ENCODE measurements at regions not wholly inside any gene's neighbourhood (a gene's known extent, or its start where the extent isn't known, plus 50 kb on each side); places are given as distances from the start of the nearest gene placed in this dataset.

DNA sequence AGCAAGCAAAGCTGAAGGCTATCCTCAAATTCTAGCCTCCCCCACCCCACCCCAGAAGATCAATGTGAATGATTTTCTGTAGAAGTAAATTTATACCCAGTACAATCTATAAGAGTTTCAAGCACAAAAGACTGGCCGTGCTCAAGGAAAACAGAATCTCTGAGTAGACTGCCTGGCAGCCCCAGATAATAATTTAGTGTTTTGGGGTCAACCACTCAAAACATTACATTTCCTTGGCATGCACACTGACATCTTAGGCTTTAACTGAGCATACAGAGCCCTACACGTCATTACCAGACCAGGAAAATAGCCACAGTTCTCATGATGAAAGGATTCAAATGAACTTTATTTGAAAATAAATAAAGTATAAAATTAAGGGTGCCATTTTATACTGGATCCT lies 376.5 kb downstream of the TBL1XR1 start:
- no peak for DNase-seq
- in situ Hi-C loops (cut with MboI; ENCODE audit: low pct_unique_long_range_greater_than_20kb, low sequenced_read_pairs): no loop called here

DNA sequence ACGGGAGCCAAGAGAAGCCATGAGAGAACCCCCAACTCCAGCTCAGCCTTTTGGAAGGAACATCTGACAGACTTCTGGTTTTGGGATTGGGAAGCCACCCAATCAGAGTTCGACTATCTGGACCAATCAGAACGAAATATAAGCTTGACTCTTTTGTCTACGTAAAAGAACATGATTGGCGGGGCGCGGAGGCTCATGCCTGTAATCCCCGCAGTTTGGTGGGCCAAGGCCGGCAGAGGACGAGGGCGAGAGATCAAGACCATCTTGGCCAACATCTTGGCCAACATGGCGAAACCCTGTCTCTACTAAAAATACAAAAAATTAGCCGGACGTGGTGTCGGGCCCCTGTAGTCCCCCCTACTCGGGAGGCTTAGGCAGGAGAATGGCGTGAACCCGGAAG lies 380.3 kb downstream of the TBL1XR1 start:
- in situ Hi-C loops (cut with MboI; ENCODE audit: low pct_unique_long_range_greater_than_20kb, low sequenced_read_pairs): no loop called here
- no peak for DNase-seq

DNA sequence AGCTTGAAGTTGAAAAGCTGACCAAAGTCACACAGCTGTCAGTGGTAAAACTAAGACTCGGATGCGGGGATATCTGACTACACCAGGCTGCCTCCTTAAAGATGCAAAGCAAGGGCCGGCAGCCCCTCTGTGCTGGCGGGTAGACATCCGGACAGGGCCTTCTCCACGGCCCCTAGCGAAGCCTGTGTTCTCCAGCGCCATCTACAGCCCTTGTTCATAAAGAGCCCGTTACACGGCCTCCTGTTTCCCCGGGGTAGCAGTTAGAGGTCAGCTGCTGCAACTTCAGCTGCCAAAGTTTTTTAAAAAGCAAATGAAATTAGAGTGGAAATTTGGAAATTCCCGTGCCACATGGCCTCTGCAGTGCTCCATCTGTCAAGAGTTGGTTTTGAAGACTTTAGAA lies 383.0 kb downstream of the TBL1XR1 start:
- in situ Hi-C loops (cut with MboI; ENCODE audit: low pct_unique_long_range_greater_than_20kb, low sequenced_read_pairs): no loop called here
- DNase-seq: peak; percentile 53

DNA sequence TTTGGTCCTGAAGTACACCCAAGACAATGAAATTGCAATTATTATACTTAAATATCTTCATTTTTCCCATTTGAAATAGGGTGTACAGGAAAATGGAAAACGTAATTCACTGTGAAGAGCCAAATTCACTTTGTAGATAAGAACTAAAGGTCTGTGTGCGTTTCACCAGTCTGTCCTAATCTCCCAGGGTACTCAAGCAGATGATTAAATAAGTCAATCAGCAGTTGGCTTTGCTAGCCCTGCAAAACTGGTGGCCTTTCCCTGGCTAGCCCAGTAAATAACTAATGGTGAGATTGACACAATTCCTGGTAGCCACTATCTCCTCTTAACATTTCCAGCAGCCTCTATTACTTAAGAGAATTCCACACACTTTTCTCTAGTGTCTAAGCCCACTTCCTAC lies 389.3 kb downstream of the TBL1XR1 start:
- no peak for DNase-seq
- in situ Hi-C loops (cut with MboI; ENCODE audit: low pct_unique_long_range_greater_than_20kb, low sequenced_read_pairs): no loop called here

DNA sequence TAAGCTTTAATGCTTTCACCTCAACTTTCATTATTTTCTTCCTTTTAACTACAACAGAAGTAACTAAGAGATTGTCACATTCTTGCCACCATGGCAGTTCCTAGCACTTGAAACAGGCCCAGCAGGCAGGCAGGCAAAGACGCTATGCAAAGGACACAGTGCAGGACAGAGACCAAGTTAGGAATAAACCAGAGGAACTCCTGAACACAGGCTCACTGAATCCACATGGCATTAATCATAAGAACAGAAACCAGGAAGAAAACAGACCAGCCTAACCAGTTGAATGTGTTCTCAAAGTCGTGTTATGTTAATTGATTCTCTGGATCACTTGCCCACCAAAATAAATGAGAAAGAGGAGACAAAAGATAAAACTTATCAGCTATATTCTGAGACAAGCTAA lies 397.6 kb downstream of the TBL1XR1 start:
- in situ Hi-C loops (cut with MboI; ENCODE audit: low pct_unique_long_range_greater_than_20kb, low sequenced_read_pairs): no loop called here
- DNase-seq: no peak

DNA sequence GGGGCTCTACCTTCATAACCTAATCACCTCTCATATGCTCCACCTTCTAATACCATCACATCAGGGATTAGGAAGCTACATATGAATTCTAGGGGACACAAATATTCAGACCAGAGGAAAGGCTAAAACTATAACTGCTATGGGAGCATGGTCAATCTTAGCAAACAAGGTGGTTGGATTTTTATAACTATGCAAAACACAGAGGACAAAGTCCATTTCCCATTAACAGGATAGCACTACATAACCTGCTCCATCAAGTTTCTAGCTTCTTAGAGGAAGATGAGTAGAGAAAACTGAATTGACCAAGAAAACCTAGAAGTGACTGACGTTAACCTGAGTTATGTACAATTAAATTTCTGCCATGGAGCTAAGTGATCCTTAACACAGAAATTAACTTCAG lies 398.6 kb downstream of the TBL1XR1 start:
- DNase-seq: no peak
- in situ Hi-C loops (cut with MboI; ENCODE audit: low pct_unique_long_range_greater_than_20kb, low sequenced_read_pairs): no loop called here

DNA sequence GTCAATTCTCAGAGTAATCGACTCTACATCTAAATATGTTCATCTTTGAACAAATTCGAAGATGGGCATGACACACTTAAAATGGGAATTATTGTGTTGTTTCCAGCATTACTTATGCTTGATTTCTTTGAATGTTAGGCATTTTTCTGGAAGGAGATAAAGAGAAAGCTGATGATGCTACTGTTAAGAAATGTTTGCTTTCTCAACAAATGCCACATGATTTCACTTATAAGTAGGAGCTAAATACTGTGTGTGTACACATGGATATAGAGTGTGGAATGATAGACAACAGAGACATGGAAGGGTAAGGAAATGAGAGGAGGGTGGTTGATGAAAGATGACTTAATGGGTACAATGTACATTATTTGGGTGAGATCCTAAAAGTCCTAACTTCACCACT lies 400.9 kb downstream of the TBL1XR1 start:
- in situ Hi-C loops (cut with MboI; ENCODE audit: low pct_unique_long_range_greater_than_20kb, low sequenced_read_pairs): no loop called here
- no peak for DNase-seq

DNA sequence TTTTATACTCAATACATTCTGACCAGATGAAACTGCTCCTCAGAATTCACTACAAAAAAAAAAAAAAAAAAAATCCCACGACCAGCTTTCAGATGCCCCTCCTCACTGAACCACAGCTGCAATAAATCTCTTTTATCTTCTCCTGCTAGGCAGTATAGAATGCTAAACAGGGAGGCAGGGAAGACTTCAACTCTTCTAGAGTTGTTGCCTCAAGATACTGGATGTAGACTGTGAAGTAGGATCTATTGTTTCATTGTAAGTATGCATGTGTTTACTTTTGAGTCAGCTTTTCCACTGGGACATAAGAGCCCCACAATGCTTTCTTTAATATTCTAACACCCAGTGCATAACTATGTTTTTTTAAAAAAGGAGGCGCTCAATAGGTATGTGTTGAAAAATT lies 401.4 kb downstream of the TBL1XR1 start:
- DNase-seq: no peak
- in situ Hi-C loops (cut with MboI; ENCODE audit: low pct_unique_long_range_greater_than_20kb, low sequenced_read_pairs): no loop called here

DNA sequence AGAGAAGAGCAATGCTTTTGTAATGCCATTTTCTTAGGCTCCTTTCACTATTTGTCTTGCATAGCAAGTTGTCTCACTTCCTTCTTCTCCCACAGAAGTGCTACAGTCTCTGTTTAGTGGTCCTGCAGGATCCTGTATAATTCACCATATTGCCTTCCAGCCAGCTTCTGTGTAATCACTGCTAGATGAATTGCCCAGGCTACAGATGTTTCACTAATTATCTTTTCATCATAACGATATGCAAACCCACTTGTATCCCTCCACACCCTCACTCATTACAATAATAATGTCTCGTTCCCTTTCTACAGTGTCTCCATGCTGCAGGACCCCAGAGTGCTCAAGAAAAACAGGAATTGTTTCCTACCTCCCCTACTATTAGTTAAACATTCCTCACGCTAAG lies 402.9 kb downstream of the TBL1XR1 start:
- DNase-seq: no peak
- in situ Hi-C loops (cut with MboI; ENCODE audit: low pct_unique_long_range_greater_than_20kb, low sequenced_read_pairs): no loop called here

DNA sequence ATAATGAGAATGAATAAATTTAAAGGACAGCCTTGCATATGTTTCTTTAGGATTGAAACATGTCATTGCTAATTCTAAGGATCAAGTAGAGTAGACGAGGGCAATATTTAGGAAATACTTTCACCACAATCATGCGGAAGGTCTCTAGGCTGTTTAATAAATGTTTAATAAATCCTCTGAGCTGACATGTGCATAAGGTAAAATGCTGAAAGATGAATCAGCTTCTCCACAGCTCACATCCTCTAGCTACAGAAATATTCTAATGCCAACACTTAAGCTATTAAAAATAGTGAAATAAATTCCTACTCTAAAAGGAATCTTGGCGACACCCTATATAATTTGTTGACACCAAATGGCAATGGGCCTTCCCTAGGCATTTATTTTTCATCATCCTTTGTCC lies 407.3 kb downstream of the TBL1XR1 start:
- in situ Hi-C loops (cut with MboI; ENCODE audit: low pct_unique_long_range_greater_than_20kb, low sequenced_read_pairs): no loop called here
- DNase-seq: no peak

DNA sequence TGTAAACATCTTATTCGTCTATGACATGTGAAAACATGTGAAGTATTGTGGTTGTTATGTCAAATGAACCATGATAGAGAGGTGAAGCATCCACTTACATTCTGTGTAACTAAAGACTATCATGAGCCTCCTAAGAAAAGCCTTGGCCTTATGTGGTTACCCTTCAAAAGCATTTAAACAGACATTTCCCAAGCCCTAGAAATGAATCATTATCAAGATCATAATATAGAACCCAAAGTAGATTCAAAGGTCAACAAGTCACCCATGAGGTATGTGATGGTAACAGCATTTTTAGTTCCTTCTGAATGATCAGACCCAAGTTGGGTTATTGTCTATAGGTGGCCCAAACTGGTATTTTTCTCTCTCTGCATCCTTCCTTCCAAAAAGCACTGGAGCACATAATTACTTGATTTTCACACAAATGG lies 408.0 kb downstream of the TBL1XR1 start:
- DNase-seq: no peak
- in situ Hi-C loops (cut with MboI; ENCODE audit: low pct_unique_long_range_greater_than_20kb, low sequenced_read_pairs): no loop called here

DNA sequence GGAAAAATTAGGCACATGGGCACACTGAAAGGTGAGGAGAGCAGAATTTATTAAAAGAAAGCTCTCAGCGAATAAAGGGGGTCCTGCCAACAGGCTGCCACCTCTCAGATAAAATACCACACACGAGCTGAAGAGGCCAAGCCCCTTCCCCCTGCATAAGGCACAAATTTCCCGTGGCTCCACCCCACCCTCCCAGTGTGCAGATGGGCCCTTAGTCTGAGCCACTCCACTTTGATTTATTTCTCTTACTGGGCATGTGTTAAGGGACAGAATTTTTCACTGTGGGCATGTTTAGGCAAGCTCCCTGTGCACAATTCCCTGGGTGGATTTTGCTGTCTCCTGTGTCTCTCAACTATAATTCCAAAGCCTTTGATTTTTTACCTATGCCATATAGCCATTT lies 409.8 kb downstream of the TBL1XR1 start:
- no peak for DNase-seq
- in situ Hi-C loops (cut with MboI; ENCODE audit: low pct_unique_long_range_greater_than_20kb, low sequenced_read_pairs): no loop called here

DNA sequence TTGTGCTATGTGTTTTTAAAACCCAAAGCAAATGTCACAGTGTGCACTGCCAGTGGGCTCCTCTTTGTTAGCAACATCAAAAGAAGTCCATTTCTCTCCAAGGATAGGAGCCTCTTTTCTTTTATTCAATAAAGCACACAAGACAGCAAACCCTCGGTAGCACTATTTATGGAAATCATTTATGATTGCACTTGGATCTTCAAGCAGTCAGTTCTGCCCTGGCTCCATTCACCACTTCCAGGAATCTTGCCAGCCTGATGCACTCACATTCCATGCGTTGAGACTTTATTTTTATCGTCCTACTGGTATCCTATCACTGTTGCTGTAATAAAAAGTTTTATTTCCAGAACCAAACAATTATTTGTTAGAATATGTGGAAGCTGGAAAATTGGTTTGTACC lies 412.1 kb downstream of the TBL1XR1 start:
- DNase-seq: no peak
- in situ Hi-C loops (cut with MboI; ENCODE audit: low pct_unique_long_range_greater_than_20kb, low sequenced_read_pairs): no loop called here

DNA sequence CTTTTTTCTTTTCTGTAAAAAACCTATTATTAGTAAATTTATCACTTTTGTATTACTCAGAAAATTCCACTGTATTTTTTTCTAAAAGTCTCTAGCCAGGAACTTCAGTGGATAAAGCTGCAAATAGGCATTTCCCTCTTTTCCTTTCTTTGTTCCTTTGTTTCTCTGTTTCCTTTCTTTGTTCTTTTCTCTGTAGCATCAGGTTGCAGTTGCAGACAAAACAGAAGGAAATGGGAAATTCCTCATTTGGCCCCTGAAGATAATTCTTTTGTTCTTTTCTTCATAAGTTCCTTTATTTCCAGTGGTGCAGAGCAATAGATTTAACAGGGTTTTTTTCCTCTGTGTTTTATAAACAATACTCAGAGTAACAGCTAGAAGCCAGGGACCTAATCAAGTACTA lies 416.5 kb downstream of the TBL1XR1 start:
- in situ Hi-C loops (cut with MboI; ENCODE audit: low pct_unique_long_range_greater_than_20kb, low sequenced_read_pairs): no loop called here

DNA sequence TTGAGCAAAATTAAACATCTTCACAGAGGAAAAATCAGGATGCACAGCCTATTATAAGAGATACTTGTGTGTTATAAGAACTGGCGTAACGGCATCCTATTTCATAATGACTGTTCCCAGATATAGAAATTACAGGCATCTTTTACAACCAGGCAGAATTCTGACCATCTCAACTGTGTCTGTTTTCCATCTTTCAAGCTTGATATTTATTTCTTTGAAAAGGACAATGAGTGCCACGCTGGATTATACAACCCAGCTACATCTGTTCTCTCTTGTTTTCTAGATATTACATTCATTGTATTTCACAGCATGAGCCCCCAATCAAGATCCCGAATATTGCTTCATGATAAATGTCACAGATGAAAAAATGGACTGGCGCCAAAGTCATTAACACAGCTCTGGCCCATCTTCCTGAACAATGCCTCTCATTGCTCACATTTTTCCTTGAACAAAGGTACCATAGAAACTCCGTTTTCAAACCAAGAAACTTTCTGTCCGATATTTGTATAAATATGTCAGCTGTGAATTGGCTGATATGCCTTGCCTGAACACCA lies 420.6 kb downstream of the TBL1XR1 start:
- DNase-seq: no peak

More for the DNA sequence above, 416.5 kb downstream of the TBL1XR1 start:
- DNase-seq: no peak

DNA sequence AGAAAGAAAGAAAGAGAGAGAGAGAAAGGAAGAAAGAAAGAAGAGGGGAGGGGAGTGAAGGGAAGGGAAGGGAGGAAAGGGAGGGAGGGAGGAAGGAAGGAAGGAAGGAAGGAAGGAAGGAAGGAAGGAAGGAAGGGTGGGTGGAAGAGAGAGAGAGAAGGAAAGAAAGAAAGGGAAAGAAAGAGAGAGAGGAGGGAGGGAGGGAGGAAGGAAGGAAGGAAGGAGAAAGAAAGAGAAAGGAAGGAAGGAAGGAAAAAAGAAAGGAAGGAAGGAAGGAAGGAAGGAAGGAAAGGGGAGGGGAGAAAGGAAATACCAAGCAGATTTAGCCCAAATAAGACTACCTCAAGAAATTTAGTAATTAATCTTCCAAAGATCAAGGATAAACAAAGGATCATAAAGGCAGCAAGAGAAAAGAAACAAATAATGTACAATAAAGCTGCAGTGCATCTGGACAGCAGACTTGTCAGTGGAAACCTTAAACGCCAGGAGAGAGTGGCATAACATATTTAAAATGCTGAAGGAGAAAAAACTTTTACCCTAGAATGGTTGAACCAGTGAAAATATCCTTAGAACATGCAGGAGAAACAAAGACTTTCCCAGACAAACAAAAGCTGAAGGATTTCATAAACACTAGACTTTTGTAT lies 427.6 kb downstream of the TBL1XR1 start:
- in situ Hi-C loops (cut with MboI; ENCODE audit: low pct_unique_long_range_greater_than_20kb, low sequenced_read_pairs): no loop called here
- no peak for DNase-seq

More for the DNA sequence above, 420.6 kb downstream of the TBL1XR1 start:
- in situ Hi-C loops (cut with MboI; ENCODE audit: low pct_unique_long_range_greater_than_20kb, low sequenced_read_pairs): no loop called here

DNA sequence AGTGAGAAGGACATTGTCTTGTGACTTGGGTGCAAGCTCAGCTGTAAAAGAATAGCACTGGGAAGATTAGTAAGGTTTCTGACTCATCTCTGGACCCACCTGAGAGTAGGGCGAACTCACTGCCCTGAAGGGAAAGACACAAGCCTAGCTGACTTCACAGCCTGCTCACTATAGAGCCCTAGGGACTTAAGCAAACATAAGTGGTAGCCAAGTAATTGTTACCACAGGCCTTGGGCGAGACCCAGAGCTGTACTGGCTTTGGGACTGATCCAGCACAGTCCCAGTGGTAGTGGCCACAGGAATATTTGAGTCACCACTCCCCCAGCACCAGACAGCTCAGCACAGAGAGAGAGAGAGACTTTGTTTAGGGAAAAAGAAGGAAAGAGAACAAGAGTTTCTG lies 429.9 kb downstream of the TBL1XR1 start:
- in situ Hi-C loops (cut with MboI; ENCODE audit: low pct_unique_long_range_greater_than_20kb, low sequenced_read_pairs): no loop called here
- DNase-seq: no peak

DNA sequence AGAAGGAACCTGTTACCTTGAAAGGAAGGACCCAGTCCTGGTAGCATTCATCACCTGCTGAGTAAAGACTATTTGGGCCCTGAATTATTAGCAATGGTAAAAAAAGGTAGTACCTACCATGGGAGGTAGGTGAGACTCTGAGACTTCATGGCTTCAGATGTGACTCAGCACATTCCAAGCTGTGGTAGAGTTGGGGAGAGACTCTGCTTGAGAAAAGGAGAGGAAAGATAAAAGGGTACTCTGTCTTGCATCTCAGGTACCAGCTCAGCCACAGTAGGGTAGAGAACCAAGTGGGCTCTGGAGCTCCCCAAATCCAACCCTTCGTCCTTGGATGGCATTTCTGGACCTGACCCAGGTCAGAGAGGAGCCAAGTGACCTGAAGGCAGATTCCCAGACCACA lies 430.4 kb downstream of the TBL1XR1 start:
- no peak for DNase-seq
- in situ Hi-C loops (cut with MboI; ENCODE audit: low pct_unique_long_range_greater_than_20kb, low sequenced_read_pairs): no loop called here

DNA sequence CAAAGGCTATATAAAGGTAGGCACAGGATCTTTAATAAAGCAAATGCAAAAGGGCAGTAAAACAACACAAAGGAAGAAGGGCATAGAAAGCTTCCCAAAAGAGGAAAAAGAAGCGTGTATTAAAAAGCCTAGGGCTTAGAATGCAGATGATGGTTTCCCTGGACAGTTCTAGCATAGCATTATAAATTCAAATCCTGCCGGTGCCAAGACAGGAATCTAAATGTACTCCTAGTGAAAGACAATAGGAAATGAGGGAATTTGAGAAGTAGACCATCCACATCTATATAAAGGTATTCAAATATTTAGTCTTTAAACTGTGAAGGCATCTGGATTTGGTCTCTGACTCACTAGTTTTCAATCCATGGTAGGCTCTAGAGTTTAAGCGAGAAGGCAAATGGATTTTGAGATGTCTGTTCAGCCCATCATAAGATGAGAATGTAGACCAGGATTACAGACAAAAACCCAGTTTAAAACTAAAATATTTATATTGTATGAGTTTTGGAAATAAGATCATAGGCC lies 431.8 kb downstream of the TBL1XR1 start:
- in situ Hi-C loops (cut with MboI; ENCODE audit: low pct_unique_long_range_greater_than_20kb, low sequenced_read_pairs): no loop called here
- DNase-seq: no peak

DNA sequence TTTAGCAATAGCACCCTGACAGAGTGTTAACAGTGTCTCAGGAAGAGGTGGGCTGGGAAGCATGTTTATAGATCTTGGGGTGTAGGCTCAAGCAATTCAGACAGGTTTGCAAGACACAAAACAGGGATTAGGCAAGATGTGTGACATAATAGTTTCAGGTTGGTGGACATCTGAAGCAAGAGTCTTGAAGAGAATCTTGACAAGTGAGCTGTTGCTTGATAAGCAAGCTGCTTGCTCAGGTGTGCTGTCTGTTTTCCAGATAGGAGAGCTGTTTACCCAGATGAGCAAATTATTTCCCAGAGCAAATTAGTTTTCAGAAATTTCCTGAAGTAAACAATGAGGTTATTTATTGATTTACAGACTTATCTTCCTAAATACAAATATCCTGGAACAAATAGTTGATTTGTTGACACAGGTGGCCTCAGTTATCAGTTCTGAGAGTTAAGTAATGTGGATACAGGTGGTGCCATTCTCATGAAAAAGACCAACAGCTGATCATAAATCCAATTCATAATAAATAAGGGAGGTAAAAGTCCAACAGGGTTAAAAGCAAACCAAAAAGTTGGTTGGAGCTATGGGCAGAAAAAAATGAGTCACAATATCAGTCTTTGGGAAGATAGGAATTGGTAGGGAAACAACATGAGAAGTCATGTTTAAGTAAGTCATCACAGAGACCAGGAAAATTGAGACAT lies 437.3 kb downstream of the TBL1XR1 start:
- DNase-seq: no peak
- in situ Hi-C loops (cut with MboI; ENCODE audit: low pct_unique_long_range_greater_than_20kb, low sequenced_read_pairs): no loop called here

DNA sequence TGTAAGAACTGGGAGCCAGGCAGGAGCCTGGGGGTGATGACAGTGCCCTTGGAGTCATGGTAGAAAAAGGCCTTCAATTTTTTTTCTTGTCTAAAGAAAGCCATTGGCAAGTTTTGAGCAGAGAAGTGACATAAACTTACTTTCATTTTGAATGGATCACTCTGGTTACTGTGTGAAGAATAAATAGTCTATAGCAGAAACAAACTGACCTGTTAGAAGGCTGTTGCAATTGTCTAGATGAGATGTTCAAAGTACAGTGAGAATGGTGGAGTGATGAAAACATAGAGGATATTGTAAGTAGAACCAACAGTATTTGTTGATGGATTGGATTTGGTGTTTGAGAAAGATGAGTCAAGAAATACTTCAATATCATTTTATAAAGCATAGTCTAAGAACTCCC lies 439.9 kb downstream of the TBL1XR1 start:
- no peak for DNase-seq
- in situ Hi-C loops (cut with MboI; ENCODE audit: low pct_unique_long_range_greater_than_20kb, low sequenced_read_pairs): no loop called here
